Chondrocyte (in vitro differentiated cells): ENCODE measurements at regions not wholly inside any gene's neighbourhood (a gene's known extent, or its start where the extent isn't known, plus 50 kb on each side); places are given as distances from the start of the nearest gene placed in this dataset.

Experiments
- DNase-seq: peaks from one replicate; pipeline ENCODE4 v3.0.0; 2021; ENCODE audit warnings: mixed read lengths, low spot score
- H3K27ac Mint-ChIP-seq: one replicate; pipeline ENCODE4 v1.8.0; 2021; ENCODE audit warnings: mild to moderate bottlenecking, moderate library complexity, mixed read lengths; ENCODE audit not compliant: unreplicated experiment
- H3K27me3 Mint-ChIP-seq: 2 replicates; pipeline ENCODE4 v1.8.0; 2021; ENCODE audit warnings: low read depth, mixed read lengths
- H3K36me3 Mint-ChIP-seq: 2 replicates; pipeline ENCODE4 v1.8.0; 2021; ENCODE audit warnings: low read depth, mixed read lengths
- H3K4me1 Mint-ChIP-seq: 2 replicates; pipeline ENCODE4 v1.8.0; 2021; ENCODE audit warnings: low read depth, mild to moderate bottlenecking, mixed read lengths
- H3K4me3 Mint-ChIP-seq: one replicate; pipeline ENCODE4 v1.8.0; 2021; ENCODE audit warnings: mild to moderate bottlenecking, moderate library complexity, mixed read lengths; ENCODE audit not compliant: unreplicated experiment
- H3K9me3 Mint-ChIP-seq: 2 replicates; pipeline ENCODE4 v1.8.0; 2021; ENCODE audit warnings: low read depth, mixed read lengths
- CTCF ChIP-seq: fragments of 200-600 bp; sonication (generic); IDR thresholded peaks from 2 replicates; pipeline ENCODE4 v1.5.0; 2021; ENCODE audit warnings: antibody characterized with exemption, mild to moderate bottlenecking, moderate library complexity

- Mint-ChIP-seq H3K27ac (no peak overlapping the region), H3K9me3 (no peaks in the 10 kb centered on the region), H3K4me3 (no peak overlapping the region), H3K36me3 (no peaks in the 10 kb centered on the region), H3K27me3 (no peaks in the 10 kb centered on the region), H3K4me1 (no peaks in the 10 kb centered on the region)
- no peak for DNase-seq
- no peak for TF ChIP-seq CTCF
Measured at GRCh38 chr4:67141586-67141985, 403.7 kb downstream of the CENPC start.

GRCh38 chr4:67134616-67135015 lies 410.7 kb downstream of the CENPC start:
- Mint-ChIP-seq H3K36me3 (no peaks in the 10 kb centered on the region), H3K27me3 (no peaks in the 10 kb centered on the region), H3K4me3 (no peak overlapping the region), H3K27ac (no peak overlapping the region), H3K4me1 (peaks cover 3% of the 10 kb centered on the region), H3K9me3 (no peaks in the 10 kb centered on the region)
- no peak for TF ChIP-seq CTCF
- no peak for DNase-seq

- no peaks in the 10 kb centered on the region for H3K9me3 Mint-ChIP-seq
- no peak overlapping the region for H3K27ac Mint-ChIP-seq
- no peaks in the 10 kb centered on the region for H3K36me3 Mint-ChIP-seq
- peaks cover 3% of the 10 kb centered on the region for H3K4me1 Mint-ChIP-seq
- no peak overlapping the region for H3K4me3 Mint-ChIP-seq
- no peak for DNase-seq
- H3K27me3 Mint-ChIP-seq, result no peaks in the 10 kb centered on the region
- no peak for TF ChIP-seq CTCF
Measured at GRCh38 chr4:67133162-67133561, 412.1 kb downstream of the CENPC start.

GRCh38 chr4:67131224-67131623 lies 414.1 kb downstream of the CENPC start:
- H3K36me3 Mint-ChIP-seq, result no peaks in the 10 kb centered on the region
- peaks cover 3% of the 10 kb centered on the region for H3K4me1 Mint-ChIP-seq
- H3K9me3 Mint-ChIP-seq, result no peaks in the 10 kb centered on the region
- no peak overlapping the region for H3K4me3 Mint-ChIP-seq
- TF ChIP-seq CTCF, result no peak
- H3K27ac Mint-ChIP-seq, result no peak overlapping the region
- H3K27me3 Mint-ChIP-seq, result no peaks in the 10 kb centered on the region
- DNase-seq, result no peak

GRCh38 chr4:67130411-67130810 lies 414.9 kb downstream of the CENPC start:
- H3K27me3 Mint-ChIP-seq, result no peaks in the 10 kb centered on the region
- no peak for TF ChIP-seq CTCF
- no peaks in the 10 kb centered on the region for H3K9me3 Mint-ChIP-seq
- H3K36me3 Mint-ChIP-seq, result no peaks in the 10 kb centered on the region
- peaks cover 3% of the 10 kb centered on the region for H3K4me1 Mint-ChIP-seq
- H3K27ac Mint-ChIP-seq, result no peak overlapping the region
- no peak for DNase-seq
- no peak overlapping the region for H3K4me3 Mint-ChIP-seq
